H1 (cell line): ENCODE measurements at regions not wholly inside any gene's neighbourhood (a gene's known extent, or its start where the extent isn't known, plus 50 kb on each side); places are given as distances from the start of the nearest gene placed in this dataset.

ENCODE experiments used
- CTCF ChIA-PET: fragments of 300-600 bp; sonication (Branson Sonifier 250); formaldehyde crosslinking; loops from one replicate; lab custom pipeline; 2021; ENCODE audit not compliant: partially characterized antibody; lab: Charles Lee
- POLR2A ChIA-PET: fragments of 300-600 bp; sonication (Branson Sonifier 250); formaldehyde crosslinking; loops from one replicate; lab custom pipeline; 2021; ENCODE audit warnings: inconsistent platforms; ENCODE audit not compliant: partially characterized antibody; lab: Charles Lee
- DNase-seq, 2 experiments: peaks; one replicate each; pipeline versions ENCODE4 v3.0.0 to v3.0.0-alpha.2; 2010 to 2022; ENCODE audit warnings: low spot score in 2 of 2, low read depth in 1 of 2, mixed read lengths in 1 of 2
- FAIRE-seq: peaks from 2 replicates; lab custom pipeline; 2011; peaks lifted over from hg19 to GRCh38; lab: Jason Lieb, UNC
- H2AFZ ChIP-seq: 2 replicates; pipeline ENCODE4 v1.8.1; 2012; ENCODE audit warnings: low read length, inconsistent platforms
- H2AK5ac ChIP-seq: 2 replicates; pipeline ENCODE4 v1.6.1; 2013; ENCODE audit warnings: low read depth, low read length
- H2BK120ac ChIP-seq: replicated peaks from 2 replicates; pipeline ENCODE3; 2013; ENCODE audit warnings: low read depth, low read length, inconsistent platforms
- H2BK12ac ChIP-seq: 2 replicates; pipeline ENCODE4 v1.6.1; 2013; ENCODE audit warnings: low read depth, low read length
- H2BK15ac ChIP-seq: 2 replicates; pipeline ENCODE4 v1.6.1; 2013; ENCODE audit warnings: low read length
- H2BK20ac ChIP-seq: 2 replicates; pipeline ENCODE4 v1.6.1; 2013; ENCODE audit warnings: low read length
- H2BK5ac ChIP-seq: 2 replicates; pipeline ENCODE4 v1.6.1; 2013; ENCODE audit warnings: low read depth, low read length
- H3K14ac ChIP-seq: 2 replicates; pipeline ENCODE4 v1.6.1; 2013; ENCODE audit warnings: inconsistent platforms; ENCODE audit not compliant: insufficient read length
- H3K18ac ChIP-seq: 2 replicates; pipeline ENCODE4 v1.6.1; 2013; ENCODE audit warnings: low read length; ENCODE audit errors: extremely low read depth
- H3K23ac ChIP-seq: 2 replicates; pipeline ENCODE4 v1.6.1; 2013; ENCODE audit warnings: inconsistent platforms; ENCODE audit not compliant: insufficient read length
- H3K23me2 ChIP-seq: 2 replicates; pipeline ENCODE4 v1.6.1; 2013; ENCODE audit warnings: low read depth, low read length
- H3K27ac ChIP-seq: 2 replicates; pipeline ENCODE4 v1.6.1; 2011; ENCODE audit warnings: low read depth, low read length, inconsistent platforms
- H3K27me3 ChIP-seq, 4 experiments: replicated peaks in 1 of 4; 1 replicate in 1 of 4; 2 replicates in 3 of 4; pipeline versions ENCODE4 v1.6.1 to v1.8.1; 2011 to 2013; ENCODE audit warnings: low read length in 3 of 4, mild to moderate bottlenecking in 3 of 4, inconsistent platforms in 2 of 4, mixed read lengths in 2 of 4, moderate library complexity in 1 of 4; ENCODE audit not compliant: control insufficient read depth in 3 of 4, insufficient read depth in 3 of 4; ENCODE audit errors: extremely low read depth in 1 of 4
- H3K36me3 ChIP-seq, 4 experiments: 2 replicates each; pipeline versions ENCODE4 v1.6.1 to v1.8.1; 2011 to 2013; ENCODE audit warnings: mild to moderate bottlenecking in 4 of 4, low read length in 3 of 4, moderate library complexity in 2 of 4, control low read depth in 1 of 4, inconsistent platforms in 1 of 4; ENCODE audit not compliant: insufficient read depth in 4 of 4, control insufficient read depth in 2 of 4
- H3K4ac ChIP-seq: replicated peaks from 2 replicates; pipeline ENCODE3; 2013; ENCODE audit warnings: low read length, low read depth, mixed read lengths, inconsistent platforms; ENCODE audit not compliant: insufficient read length
- H3K4me1 ChIP-seq, 4 experiments: replicated peaks in 1 of 4; 1 replicate in 1 of 4; 2 replicates in 3 of 4; pipeline versions ENCODE4 v1.6.1 to v1.8.1; 2011 to 2013; ENCODE audit warnings: low read length in 3 of 4, inconsistent platforms in 2 of 4, mixed read lengths in 1 of 4; ENCODE audit not compliant: insufficient read depth in 4 of 4, control insufficient read depth in 3 of 4
- H3K4me2 ChIP-seq, 2 experiments: 2 replicates each; pipeline versions ENCODE4 v1.6.1 to v1.8.1; 2011 to 2013; ENCODE audit warnings: low read depth in 2 of 2, low read length in 2 of 2, control low read depth in 1 of 2, inconsistent platforms in 1 of 2, mild to moderate bottlenecking in 1 of 2; ENCODE audit not compliant: insufficient read depth in 1 of 2
- H3K4me3 ChIP-seq, 4 experiments: fragments of 200-600, 300-600 bp in 1 of 4; sonication (generic), shearing (Covaris generic), sonication (Bioruptor Twin) in 1 of 4; 2 replicates each; pipeline versions ENCODE4 v1.5.1 to v1.8.1; 2011 to 2016; ENCODE audit warnings: low read length in 4 of 4, low read depth in 3 of 4, control low read depth in 2 of 4, inconsistent platforms in 2 of 4, mild to moderate bottlenecking in 2 of 4, mixed read lengths in 1 of 4, moderate library complexity in 1 of 4; ENCODE audit not compliant: insufficient read depth in 2 of 4; ENCODE audit errors: extremely low read depth in 1 of 4
- H3K56ac ChIP-seq: replicated peaks from 2 replicates; pipeline ENCODE3; 2013; ENCODE audit warnings: low read depth, mild to moderate bottlenecking, mixed read lengths, low read length, inconsistent platforms; ENCODE audit not compliant: insufficient read length
- H3K79me1 ChIP-seq: 2 replicates; pipeline ENCODE4 v1.6.1; 2013; ENCODE audit warnings: low read depth, low read length, control low read depth
- H3K79me2 ChIP-seq, 2 experiments: 2 replicates each; pipeline versions ENCODE4 v1.6.1 to v1.8.1; 2012 to 2013; ENCODE audit warnings: low read length in 2 of 2, mild to moderate bottlenecking in 2 of 2, inconsistent platforms in 1 of 2; ENCODE audit not compliant: insufficient read depth in 2 of 2, control insufficient read depth in 1 of 2
- H3K9ac ChIP-seq, 4 experiments: replicated peaks in 1 of 4; 1 replicate in 1 of 4; 2 replicates in 3 of 4; pipeline versions ENCODE4 v1.6.1 to v1.8.1; 2011 to 2013; ENCODE audit warnings: low read depth in 3 of 4, low read length in 3 of 4, control low read depth in 2 of 4, mild to moderate bottlenecking in 2 of 4, moderate library complexity in 2 of 4, inconsistent platforms in 1 of 4; ENCODE audit errors: extremely low read depth in 1 of 4
- H3K9me3 ChIP-seq, 2 experiments: 2 replicates each; pipeline versions ENCODE4 v1.6.1 to v1.8.1; 2012 to 2013; ENCODE audit warnings: mild to moderate bottlenecking in 2 of 2, moderate library complexity in 2 of 2, control low read depth in 1 of 2, inconsistent platforms in 1 of 2, low read depth in 1 of 2, low read length in 1 of 2, mixed read lengths in 1 of 2; ENCODE audit not compliant: insufficient read depth in 2 of 2
- H4K20me1 ChIP-seq, 2 experiments: replicated peaks in 1 of 2; 2 replicates each; pipeline versions ENCODE3 to v1.8.1; 2011 to 2013; ENCODE audit warnings: inconsistent platforms in 2 of 2, low read length in 2 of 2, mild to moderate bottlenecking in 1 of 2; ENCODE audit not compliant: insufficient read depth in 2 of 2, control insufficient read depth in 1 of 2
- H4K5ac ChIP-seq: 2 replicates; pipeline ENCODE4 v1.6.1; 2013; ENCODE audit warnings: low read length, low read depth, mixed read lengths, inconsistent platforms; ENCODE audit not compliant: insufficient read length
- H4K8ac ChIP-seq: 2 replicates; pipeline ENCODE4 v1.8.0; 2013; ENCODE audit warnings: mild to moderate bottlenecking, moderate library complexity, low read length, inconsistent platforms; ENCODE audit not compliant: insufficient read depth; ENCODE audit errors: extremely low read depth
- H4K91ac ChIP-seq: replicated peaks from 2 replicates; pipeline ENCODE3; 2013; ENCODE audit warnings: low read length, mixed read lengths, inconsistent platforms; ENCODE audit not compliant: insufficient read length
- CHD1 ChIP-seq: IDR thresholded peaks from 2 replicates; pipeline ENCODE4 v1.6.1; 2012; ENCODE audit warnings: low read depth, low read length, improper control_type of control experiment
- EP300 ChIP-seq, 2 experiments: IDR thresholded peaks; 1 replicate in 1 of 2; 2 replicates in 1 of 2; pipeline ENCODE4 v1.6.1; 2011 to 2012; ENCODE audit warnings: low read depth in 2 of 2, low read length in 2 of 2, mild to moderate bottlenecking in 2 of 2, borderline replicate concordance in 1 of 2, inconsistent platforms in 1 of 2, moderate library complexity in 1 of 2
- FOSL1 ChIP-seq: IDR thresholded peaks from 2 replicates; pipeline ENCODE4 v1.6.1; 2011; ENCODE audit warnings: mild to moderate bottlenecking, low read depth, low read length, moderate library complexity; ENCODE audit not compliant: insufficient read depth
- HDAC6 ChIP-seq: IDR thresholded peaks from one replicate; pipeline ENCODE4 v1.7.1; 2012; ENCODE audit warnings: low read depth, mild to moderate bottlenecking, inconsistent platforms, low read length, moderate library complexity
- JUND ChIP-seq: IDR thresholded peaks from 2 replicates; pipeline ENCODE4 v1.6.1; 2011; ENCODE audit warnings: mild to moderate bottlenecking, improper control_type of control experiment, low read length
- NANOG ChIP-seq: IDR thresholded peaks from 2 replicates; pipeline ENCODE4 v1.6.1; 2011; ENCODE audit warnings: low read length, low read depth, mild to moderate bottlenecking, inconsistent platforms; ENCODE audit not compliant: insufficient read depth, poor library complexity, severe bottlenecking
- POLR2AphosphoS5 ChIP-seq: IDR thresholded peaks from 2 replicates; pipeline ENCODE4 v1.6.1; 2011; ENCODE audit warnings: low read depth, low read length
- RAD21 ChIP-seq, 2 experiments: IDR thresholded peaks in 1 of 2; conservative IDR thresholded peaks in 1 of 2; 2 replicates each; pipeline ENCODE4 v1.6.1; 2011; ENCODE audit warnings: low read depth in 2 of 2, low read length in 2 of 2, improper control_type of control experiment in 1 of 2, inconsistent platforms in 1 of 2, mild to moderate bottlenecking in 1 of 2, moderate library complexity in 1 of 2
- SIN3A ChIP-seq, 2 experiments: IDR thresholded peaks in 1 of 2; conservative IDR thresholded peaks in 1 of 2; 2 replicates each; pipeline ENCODE4 v1.6.1; 2011 to 2012; ENCODE audit warnings: low read length in 2 of 2, improper control_type of control experiment in 1 of 2, low read depth in 1 of 2, mild to moderate bottlenecking in 1 of 2
- SIRT6 ChIP-seq: IDR thresholded peaks from one replicate; pipeline ENCODE4 v1.7.1; 2012; ENCODE audit warnings: low read length, inconsistent platforms
- SP1 ChIP-seq: IDR thresholded peaks from 2 replicates; pipeline ENCODE4 v1.6.1; 2011; ENCODE audit warnings: low read depth, low read length
- TAF7 ChIP-seq: optimal IDR thresholded peaks from 2 replicates; pipeline ENCODE3; 2011; ENCODE audit warnings: low read depth, mild to moderate bottlenecking, inconsistent platforms, low read length, moderate library complexity, borderline replicate concordance
- TEAD4 ChIP-seq: IDR thresholded peaks from 2 replicates; pipeline ENCODE4 v1.6.1; 2012; ENCODE audit warnings: low read depth, low read length, inconsistent platforms, mixed read lengths
- YY1 ChIP-seq: IDR thresholded peaks from 2 replicates; pipeline ENCODE4 v1.6.1; 2011; ENCODE audit warnings: low read depth, mild to moderate bottlenecking, low read length
- WGBS, 2 experiments: shearing (Covaris generic) in 1 of 2; methylation state at CpG; one replicate each; pipeline versions ENCODE4 v1.1.6 to v1.1.7; 2013 to 2015; ENCODE audit warnings: low lambda C conversion rate in 2 of 2, mixed read lengths in 2 of 2, inconsistent platforms in 1 of 2, low coverage in 1 of 2, missing lambda C conversion rate in 1 of 2; ENCODE audit not compliant: insufficient replicate concordance in 2 of 2, insufficient coverage in 1 of 2, insufficient read length in 1 of 2; ENCODE audit errors: extremely low coverage in 1 of 2, missing lambda C conversion rate in 1 of 2; 5-methylcytosine and 5-hydroxymethylcytosine counted together

GRCh38 chr5:87129046-87129445 is 138.6 kb upstream of the RASA1 start:
- Histone ChIP-seq H3K4ac (no peak overlapping the region), H3K36me3 (no peaks in the 10 kb centered on the region), H4K5ac (no peak overlapping the region), H3K23ac (no peak overlapping the region), H3K4me2 (no peak overlapping the region), H3K23me2 (no peaks in the 10 kb centered on the region), H3K27ac (no peak overlapping the region), H3K9me3 (no peaks in the 10 kb centered on the region), H3K27me3 (no peaks in the 10 kb centered on the region), H3K18ac (no peak overlapping the region), H3K79me2 (no peaks in the 10 kb centered on the region), H3K9ac (no peak overlapping the region), H2AK5ac (no peak overlapping the region), H2BK20ac (no peak overlapping the region), H2AFZ (no peak overlapping the region), H3K56ac (no peak overlapping the region), H4K91ac (no peak overlapping the region), H3K14ac (no peak overlapping the region), H3K79me1 (no peaks in the 10 kb centered on the region), H3K4me1 (no peaks in the 10 kb centered on the region), H2BK12ac (no peak overlapping the region), H4K20me1 (no peaks in the 10 kb centered on the region), H2BK15ac (no peak overlapping the region), H2BK5ac (no peak overlapping the region), H3K4me3 (no peak overlapping the region), H4K8ac (no peak overlapping the region), H2BK120ac (no peak overlapping the region)
- FAIRE-seq = no peak
- DNase-seq = no peak
- WGBS, 2 experiments = 85% methylated on average over 1 of the region's 1 CpG; no CpG with 5 or more reads in 1 of the 2 experiments
- ChIA-PET POLR2A (no interaction called here), CTCF (no interaction called here)
- TF ChIP-seq SIRT6 (no peak), HDAC6 (no peak), RAD21 (IDR thresholded peaks at IDR 0.05 in 1 of 2, conservative IDR thresholded peaks at IDR 0.05 in 1 of 2; ENCODE audit: low read depth in 2 of 2, low read length in 2 of 2) (no peak), NANOG (no peak), JUND (no peak), CHD1 (no peak), POLR2AphosphoS5 (no peak), SIN3A (conservative IDR thresholded peaks at IDR 0.05 in 1 of 2, IDR thresholded peaks at IDR 0.05 in 1 of 2; ENCODE audit: low read depth in 1 of 2, low read length in 2 of 2) (no peak), EP300 (IDR thresholded peaks at IDR 0.05; ENCODE audit: borderline replicate concordance in 1 of 2, low read depth in 2 of 2, low read length in 2 of 2) (no peak), SP1 (no peak), FOSL1 (no peak), TAF7 (no peak), TEAD4 (no peak), YY1 (no peak)
